Left cardiac atrium (tissue), 4 donors: ENCODE measurements at regions not wholly inside any gene's neighbourhood (a gene's known extent, or its start where the extent isn't known, plus 50 kb on each side); places are given as distances from the start of the nearest gene placed in this dataset.

Experiments
- ATAC-seq, 2 donors: fragments of 200-7000 bp; cut with Tn5 transposase; one replicate each; pipeline ENCODE4 v1.9.1; 2020; ENCODE audit warnings: mild to moderate bottlenecking in 2 of 2, moderate library complexity in 2 of 2
- DNase-seq: peaks from one replicate; pipeline ENCODE4 v3.0.0-alpha.2; 2020
- intact Hi-C, 2 donors: fragments of 100-400 bp; cut with DNase I; formaldehyde crosslinking; loops; one replicate each; pipeline versions ENCODE4 v1.14.1 to v1.15.1; 2022 to 2023
- donor health status: DM: no; HTN: yes; CAD: no.
- donor health status: DM: no; HTN: yes; CAD: no; lungs with severe emphysema.
- donor health status: DM: yes; HTN: yes; CAD: no.
- donor health status: Dilated cardiomyopathy.

- ATAC-seq: no peak
- DNase-seq: no peak
- intact Hi-C loops: no loop called here
These were observed 631.3 kb downstream of the DIAPH3 start for GRCh38 chr13:59532405-59532804.

GRCh38 chr13:59533561-59534555, 629.9 kb downstream of the DIAPH3 start:
- DNase-seq: no peak
- ATAC-seq: no peak
- intact Hi-C loops: no loop called here

DNA sequence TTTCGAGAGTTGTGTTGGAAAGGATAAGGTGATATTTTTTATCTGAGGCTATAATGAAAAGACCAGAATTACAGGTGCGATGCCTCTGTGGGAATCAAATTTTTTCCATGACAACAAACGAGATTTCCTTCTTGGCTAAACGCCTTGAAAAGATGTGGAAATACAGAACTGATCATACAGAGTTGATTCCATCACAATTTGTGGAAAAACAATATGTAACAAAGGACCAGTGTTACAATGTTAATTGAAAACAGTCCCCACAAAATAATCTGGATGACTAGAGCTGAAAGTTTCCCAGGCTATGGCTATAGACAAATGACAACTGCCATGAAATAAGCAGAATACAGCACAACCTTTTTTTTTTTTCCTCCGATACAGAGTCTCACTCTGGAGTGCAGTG, 628.9 kb downstream of the DIAPH3 start:
- no peak for ATAC-seq
- DNase-seq: no peak
- intact Hi-C loops: no loop called here

DNA sequence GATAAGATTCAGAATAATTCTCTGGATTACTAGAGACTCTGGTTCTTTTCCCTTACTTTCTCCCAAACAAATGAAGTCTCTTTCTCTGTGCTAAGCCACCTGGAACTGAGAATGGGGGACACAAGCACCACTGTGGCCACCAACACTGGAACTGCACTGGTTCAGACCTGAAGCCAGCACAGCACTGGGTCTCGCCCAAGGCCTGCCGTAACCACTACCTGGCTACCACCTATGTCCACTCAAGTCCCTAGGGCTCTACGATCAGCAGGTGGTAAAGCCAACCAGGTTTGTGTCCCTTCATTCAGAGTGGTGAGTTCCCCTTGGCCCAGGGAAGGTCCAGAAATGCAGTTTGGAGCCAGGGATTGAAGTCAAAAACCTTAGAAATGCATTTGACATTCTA, 626.2 kb downstream of the DIAPH3 start:
- ATAC-seq (no peak), DNase-seq (no peak)
- intact Hi-C loops: no loop called here

DNA sequence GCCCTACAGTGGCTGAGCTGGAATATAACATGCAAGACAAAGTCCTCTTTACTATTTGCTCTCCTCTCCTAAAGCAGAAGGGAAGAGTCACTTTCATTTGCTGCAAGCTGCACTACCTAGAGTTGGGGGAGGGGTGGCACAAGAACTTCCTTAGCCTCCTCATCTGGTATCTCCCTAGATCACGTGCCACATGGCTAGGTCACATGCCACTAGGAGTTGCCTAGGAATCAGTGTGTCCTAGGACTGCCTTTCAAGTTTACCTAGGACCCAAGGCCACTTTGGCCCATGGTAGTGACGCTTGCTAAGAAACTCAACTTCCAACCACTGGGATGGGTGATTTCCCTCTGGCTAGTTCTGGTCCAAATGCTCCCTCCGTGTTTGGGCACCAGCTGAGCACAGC, 625.2 kb downstream of the DIAPH3 start:
- ATAC-seq (no peak), DNase-seq (no peak)
- intact Hi-C loops: no loop called here

GRCh38 chr13:59542303-59542702, 621.4 kb downstream of the DIAPH3 start:
- intact Hi-C loops: no loop called here
- ATAC-seq: no peak
- DNase-seq: no peak

- ATAC-seq (no peak), DNase-seq (no peak)
- intact Hi-C loops: no loop called here
These were observed 620.3 kb downstream of the DIAPH3 start for GRCh38 chr13:59543418-59543817.

DNA sequence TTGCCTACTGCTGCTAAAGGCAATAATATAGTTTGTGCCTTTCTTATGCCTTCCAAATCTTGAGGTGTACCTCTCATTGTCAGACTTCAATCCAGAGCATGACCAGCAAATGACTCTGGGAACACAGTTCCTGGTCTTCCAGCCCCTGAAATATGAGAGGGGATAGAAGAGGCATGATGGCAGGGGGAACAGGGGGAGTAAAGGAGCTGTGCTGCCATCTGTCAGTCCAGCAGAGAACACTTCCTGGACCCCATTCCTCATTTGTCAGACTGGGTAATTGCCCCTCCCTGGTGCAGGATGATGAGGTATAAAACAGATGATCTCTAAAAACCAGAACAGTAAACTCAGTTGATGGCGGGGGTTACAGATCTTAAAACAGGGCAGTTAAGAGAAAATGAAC, 618.7 kb downstream of the DIAPH3 start:
- no peak for ATAC-seq
- intact Hi-C loops: no loop called here
- no peak for DNase-seq

DNA sequence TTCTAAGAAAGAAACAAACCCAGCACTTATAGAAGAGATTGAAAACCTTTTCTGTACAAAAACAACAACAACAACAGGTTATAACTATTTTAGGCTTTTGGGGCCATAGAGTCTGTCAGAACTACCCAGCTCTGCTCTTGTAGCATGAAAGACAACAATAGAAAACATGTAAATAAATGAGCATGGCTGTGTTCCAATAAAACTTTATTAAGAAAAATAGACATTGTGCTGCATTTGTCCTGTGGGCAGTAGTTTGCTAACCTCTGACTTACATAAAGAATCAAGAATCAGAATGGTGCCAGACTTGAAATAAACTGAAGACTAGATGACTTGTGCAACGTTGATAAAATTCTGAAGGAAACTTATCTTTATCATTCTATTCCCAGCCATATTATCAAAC, 617.5 kb downstream of the DIAPH3 start:
- no peak for ATAC-seq
- no peak for DNase-seq
- intact Hi-C loops: no loop called here

GRCh38 chr13:59547950-59548349, 615.8 kb downstream of the DIAPH3 start:
- no peak for DNase-seq
- ATAC-seq: no peak
- intact Hi-C loops: no loop called here

DNA sequence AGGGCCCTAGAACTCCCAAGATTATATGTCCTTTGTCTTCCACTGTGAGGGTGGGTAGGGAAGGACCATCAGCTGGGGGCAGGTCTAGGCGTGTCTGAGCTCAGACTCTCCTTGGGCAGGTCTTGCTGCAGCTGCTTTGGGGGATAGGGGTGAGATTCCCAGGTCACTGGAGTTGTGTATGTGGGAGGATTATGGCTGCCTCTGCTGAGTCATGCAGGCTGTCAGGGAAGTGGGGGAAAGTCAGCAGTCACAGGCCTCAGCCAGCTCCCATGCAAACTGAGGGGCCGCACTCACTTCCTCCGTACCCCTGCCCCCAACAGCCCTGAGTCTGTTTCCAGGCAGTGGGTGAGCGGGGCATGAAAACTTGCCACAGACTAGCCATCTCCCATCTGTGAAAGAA, 600.8 kb downstream of the DIAPH3 start:
- intact Hi-C loops: no loop called here
- DNase-seq: no peak
- no peak for ATAC-seq

DNA sequence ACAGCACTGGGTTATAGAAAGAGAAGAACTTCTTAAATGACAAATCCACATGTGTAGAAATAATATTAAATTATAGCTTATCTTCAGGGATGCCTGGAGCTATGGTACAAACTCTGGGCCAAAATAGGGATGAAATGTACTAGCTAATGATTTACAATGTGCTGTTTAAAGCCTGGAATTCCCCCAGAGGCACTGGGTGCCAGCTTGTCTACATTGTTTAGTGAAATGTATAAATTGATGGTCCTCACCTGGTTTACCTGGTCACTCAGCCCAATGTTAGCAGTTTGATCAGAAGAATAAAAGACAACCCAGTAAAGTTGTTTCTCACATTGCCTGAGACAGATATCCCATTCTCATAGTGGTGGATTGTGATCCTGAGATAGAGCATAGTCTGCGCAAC, 597.2 kb downstream of the DIAPH3 start:
- ATAC-seq (no peak), DNase-seq (no peak)
- intact Hi-C loops: no loop called here

DNA sequence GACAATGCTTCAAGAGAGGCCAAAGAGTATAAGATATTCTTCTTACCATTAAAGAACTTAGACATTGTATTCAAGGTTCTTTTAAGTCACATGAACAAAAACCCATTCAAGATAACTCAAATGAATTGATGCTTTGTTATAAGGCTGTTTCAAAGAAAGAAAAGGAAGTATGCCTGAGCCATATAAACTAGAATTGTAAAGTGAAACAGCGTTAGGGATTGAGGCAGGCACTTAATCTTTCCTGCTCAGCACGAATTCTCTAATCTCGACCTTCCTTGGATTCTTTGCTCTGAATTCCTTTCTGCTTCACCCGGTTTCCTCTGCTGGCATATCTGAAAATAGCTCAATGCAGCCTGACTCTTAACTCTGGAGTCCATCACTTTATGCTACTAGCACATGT, 595.4 kb downstream of the DIAPH3 start:
- DNase-seq: no peak
- intact Hi-C loops: no loop called here
- no peak for ATAC-seq

DNA sequence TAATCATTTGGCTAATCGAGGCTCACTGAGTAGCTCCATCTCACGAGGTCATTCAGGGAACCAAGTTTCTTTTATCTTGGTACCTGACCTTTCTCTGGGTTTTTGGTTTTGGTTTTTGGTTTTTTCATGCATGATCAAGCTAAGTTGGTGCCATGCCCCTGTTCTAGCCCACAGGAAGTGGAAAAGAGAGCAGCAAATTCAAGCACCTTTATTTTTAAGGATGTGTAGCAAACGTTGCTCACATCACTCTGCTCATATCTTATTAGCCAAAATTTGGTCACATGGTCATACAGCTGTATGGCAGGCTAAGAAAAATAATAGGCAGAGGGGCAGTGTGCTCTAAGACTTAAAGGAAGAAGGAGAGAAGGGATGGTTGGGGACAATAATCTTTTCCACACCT, 593.5 kb downstream of the DIAPH3 start:
- ATAC-seq: no peak
- intact Hi-C loops: no loop called here
- DNase-seq: no peak

GRCh38 chr13:59584101-59584500, 579.6 kb downstream of the DIAPH3 start:
- intact Hi-C loops: no loop called here
- no peak for DNase-seq
- no peak for ATAC-seq

GRCh38 chr13:59584761-59585670, 578.7 kb downstream of the DIAPH3 start:
- intact Hi-C loops: no loop called here
- ATAC-seq: no peak
- DNase-seq: no peak

DNA sequence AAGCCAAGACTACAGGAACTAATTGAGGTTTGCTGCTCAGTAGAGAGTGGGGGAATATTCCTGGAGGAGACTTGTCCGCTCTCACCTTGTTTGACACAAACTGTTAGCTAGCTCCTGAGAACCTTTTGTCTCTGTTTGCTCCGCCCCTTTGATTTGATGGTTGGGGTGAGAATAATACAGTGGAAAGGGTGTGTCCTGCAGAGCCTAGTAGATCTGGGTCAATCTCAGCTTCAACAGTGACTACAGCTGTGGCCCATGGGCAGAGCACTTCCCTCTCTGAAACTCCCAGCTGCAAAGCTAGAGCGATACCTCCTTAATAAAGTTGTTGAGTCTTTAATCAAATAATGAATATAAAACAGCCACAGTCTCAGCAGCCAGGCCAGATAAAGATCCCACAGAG, 576.7 kb downstream of the DIAPH3 start:
- ATAC-seq (no peak), DNase-seq (no peak)
- intact Hi-C loops: no loop called here

DNA sequence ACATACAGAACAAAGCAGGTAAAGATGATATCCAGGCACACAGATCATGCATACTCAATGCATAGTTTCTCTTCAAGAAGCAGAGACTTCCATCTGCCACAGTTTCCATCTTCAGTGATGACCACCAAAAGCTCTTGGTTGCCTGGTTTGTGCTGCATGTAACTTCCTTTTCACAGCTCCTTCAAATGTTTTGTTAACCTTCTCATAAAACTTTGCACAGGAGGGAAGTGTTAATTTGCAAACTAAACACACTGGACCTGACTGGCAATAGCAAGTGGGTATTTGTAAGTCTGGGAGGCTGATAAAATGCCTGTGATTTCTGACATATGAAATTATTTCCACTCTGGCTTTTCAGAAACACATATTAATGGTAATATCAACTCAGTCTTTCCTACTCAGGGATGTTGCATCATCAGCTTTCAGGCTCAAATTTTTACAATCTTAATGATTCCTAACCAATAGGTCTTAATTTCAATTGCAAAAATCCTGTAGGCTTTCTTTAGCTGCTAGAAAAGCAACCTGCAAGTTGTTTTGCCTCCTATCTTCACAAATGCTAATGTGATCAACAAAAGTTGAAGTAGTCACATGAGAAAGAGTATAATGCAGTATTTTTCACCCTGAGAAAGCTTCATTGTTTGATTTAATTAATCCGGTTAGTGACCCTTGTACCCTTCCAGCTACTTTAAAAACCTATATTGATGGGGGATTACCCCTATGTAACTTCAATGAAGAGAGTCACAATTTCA, 575.6 kb downstream of the DIAPH3 start:
- intact Hi-C loops: no loop called here
- DNase-seq (no peak), ATAC-seq (no peak)

GRCh38 chr13:59588717-59589067, 575.0 kb downstream of the DIAPH3 start:
- no peak for DNase-seq
- intact Hi-C loops: no loop called here
- ATAC-seq: no peak

DNA sequence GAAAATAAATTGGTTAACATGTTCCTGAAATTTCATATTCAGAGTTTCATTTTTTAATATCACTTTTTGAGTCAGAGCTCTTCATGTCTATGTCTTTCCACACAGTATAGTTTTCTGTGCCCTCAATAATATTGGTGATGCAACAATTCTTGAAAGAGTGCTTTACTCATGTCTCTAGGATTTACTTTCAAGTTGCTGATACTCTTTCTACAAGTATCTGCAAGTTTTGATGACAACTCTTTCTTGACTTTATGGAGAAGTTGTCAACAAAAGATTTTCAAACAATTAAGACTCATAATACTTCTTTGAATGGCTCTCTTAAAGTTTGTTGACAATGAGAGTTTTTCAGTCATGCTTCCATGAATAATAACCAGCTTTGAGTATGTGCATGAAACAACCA, 561.7 kb downstream of the DIAPH3 start:
- ATAC-seq (no peak), DNase-seq (no peak)
- intact Hi-C loops: no loop called here
